ENCODE measurements at regions not wholly inside any gene's neighbourhood (a gene's known extent, or its start where the extent isn't known, plus 50 kb on each side); places are given as distances from the start of the nearest gene placed in this dataset.

- no peak for DNase-seq
These were observed 376.7 kb downstream of the CDH26 start for GRCh38 chr20:60334911-60335310.

- no peak for DNase-seq
These were observed 380.3 kb downstream of the CDH26 start for GRCh38 chr20:60338556-60338955.

DNA sequence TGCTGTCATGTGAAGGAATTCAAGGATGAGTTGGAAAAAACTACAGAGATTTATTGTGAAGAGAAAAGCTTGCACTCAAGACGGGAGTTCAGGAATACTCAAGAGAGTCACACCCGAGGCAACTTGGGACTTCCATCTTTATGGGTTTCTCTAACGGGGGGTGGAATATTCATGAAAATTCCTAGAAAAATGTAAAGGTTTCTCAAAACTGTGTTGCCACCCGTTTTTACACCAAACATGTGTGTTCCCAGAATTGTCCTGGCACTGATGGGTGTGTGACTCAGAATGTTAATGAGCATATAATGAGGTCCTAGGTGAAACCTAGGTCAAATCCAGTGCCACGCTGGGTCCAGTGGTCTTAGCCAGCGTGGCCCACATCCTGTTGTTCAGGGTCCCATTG lies 381.5 kb downstream of the CDH26 start:
- no peak for DNase-seq

DNA sequence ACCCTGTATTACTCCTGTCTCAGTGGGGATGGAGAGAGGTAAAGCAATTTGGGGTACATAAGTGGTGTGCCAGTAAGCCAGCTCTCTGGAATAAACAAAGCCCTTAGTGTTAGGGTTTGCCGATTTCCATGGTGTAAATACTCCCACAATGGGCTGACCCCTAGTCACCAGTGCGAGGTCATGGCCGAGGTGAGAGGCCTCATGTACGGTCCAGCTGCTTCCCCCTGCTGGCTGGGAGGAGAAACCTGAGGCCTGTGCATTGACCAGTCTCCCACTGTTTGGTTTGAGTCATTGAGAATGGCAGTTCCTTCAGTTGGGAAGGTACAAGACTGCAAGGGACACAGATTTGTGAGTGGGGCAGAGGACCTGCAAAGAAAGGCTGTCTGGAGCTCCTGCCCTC lies 382.0 kb downstream of the CDH26 start:
- DNase-seq, result no peak

- no peak for DNase-seq
These were observed 382.8 kb downstream of the CDH26 start for GRCh38 chr20:60341062-60341461.

- no peak for DNase-seq
These were observed 386.9 kb downstream of the CDH26 start for GRCh38 chr20:60345106-60345505.

GRCh38 chr20:60349418-60349817 lies 391.2 kb downstream of the CDH26 start:
- no peak for DNase-seq

DNA sequence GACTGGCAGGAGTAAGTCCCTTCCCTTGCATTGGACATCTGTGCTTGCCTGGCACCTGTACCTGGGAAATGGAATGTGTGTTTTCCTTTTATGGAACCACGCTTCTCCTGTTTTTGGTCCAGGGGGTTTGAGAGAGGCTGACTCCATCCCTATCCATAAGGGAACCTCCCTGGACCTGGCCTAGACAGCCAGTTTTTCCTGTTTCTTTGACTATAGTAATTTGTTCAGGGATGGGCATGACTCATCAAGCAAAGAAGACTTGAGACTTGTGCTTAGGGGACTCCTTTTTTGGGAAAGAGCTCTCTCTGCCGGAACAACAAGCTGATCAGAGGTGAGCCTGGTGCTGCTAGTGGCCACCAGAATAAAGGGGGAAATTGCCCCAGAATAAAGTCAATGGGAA lies 393.8 kb downstream of the CDH26 start:
- no peak for DNase-seq

- no peak for DNase-seq
These were observed 394.4 kb downstream of the CDH26 start for GRCh38 chr20:60352596-60352995.

- DNase-seq, result no peak
These were observed 395.9 kb downstream of the CDH26 start for GRCh38 chr20:60354024-60354580.

DNA sequence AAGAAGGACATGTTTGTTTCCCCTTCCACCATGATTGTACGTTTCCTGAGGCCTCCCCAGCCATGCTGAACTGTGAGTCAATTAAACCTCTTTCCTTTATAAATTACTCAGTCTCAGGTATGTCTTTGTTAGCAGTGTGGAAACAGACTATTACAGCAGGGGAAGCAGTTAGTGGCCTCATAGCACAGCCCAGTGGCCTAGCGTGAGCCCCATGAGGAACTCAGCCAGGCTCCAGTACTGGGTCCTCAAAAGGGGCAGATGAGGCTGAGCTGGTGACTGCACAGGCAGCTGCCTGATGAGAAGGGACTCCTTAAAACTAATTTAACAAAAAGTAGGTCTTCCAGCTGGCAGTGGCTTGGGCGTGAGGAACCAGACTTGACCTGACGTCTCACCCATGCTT lies 399.9 kb downstream of the CDH26 start:
- DNase-seq, result no peak

DNA sequence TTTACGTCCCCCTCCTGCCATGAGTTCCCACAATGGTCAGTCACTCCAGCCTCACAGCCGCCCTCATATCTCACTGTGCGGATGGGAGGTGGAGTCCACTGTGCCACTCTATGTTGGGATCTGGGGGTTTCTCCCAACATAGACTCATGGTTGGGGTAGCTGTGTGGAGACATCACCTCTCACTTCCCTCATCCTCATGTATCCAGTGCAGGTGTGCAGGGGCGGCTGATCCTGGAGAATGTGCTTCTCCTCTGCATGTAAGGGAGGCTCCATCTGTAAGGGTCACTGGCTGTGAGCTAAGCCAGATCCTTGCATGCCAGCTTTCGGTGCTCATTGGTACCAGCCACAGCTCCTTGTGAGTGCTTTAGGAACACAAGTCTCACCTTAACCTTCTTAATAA lies 400.8 kb downstream of the CDH26 start:
- DNase-seq, result no peak

- no peak for DNase-seq
These were observed 403.7 kb downstream of the CDH26 start for GRCh38 chr20:60361761-60362395.

- no peak for DNase-seq
These were observed 404.3 kb downstream of the CDH26 start for GRCh38 chr20:60362531-60362930.

- DNase-seq, result no peak
These were observed 405.5 kb downstream of the CDH26 start for GRCh38 chr20:60363698-60364097.

GRCh38 chr20:60365064-60365666 lies 406.9 kb downstream of the CDH26 start:
- no peak for DNase-seq

DNA sequence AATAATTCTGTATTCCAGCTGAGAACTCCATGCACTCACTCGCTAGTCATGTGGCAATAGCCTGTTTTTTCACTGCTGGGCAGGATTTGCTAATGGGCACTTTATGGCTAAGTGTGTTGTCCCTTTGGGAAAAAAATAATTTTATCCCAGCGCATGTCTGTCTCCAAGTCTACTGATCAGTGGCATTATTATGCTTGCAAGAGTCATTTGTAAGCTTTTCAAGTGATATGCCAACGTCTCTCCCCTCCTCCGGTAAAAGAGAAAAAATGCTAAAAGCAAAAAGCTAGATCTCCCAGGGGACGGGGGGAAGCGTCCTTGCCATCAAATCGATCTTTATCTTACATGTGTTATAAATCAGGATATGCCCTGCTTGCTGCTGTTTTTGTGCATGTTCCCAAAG lies 407.7 kb downstream of the CDH26 start:
- no peak for DNase-seq

DNA sequence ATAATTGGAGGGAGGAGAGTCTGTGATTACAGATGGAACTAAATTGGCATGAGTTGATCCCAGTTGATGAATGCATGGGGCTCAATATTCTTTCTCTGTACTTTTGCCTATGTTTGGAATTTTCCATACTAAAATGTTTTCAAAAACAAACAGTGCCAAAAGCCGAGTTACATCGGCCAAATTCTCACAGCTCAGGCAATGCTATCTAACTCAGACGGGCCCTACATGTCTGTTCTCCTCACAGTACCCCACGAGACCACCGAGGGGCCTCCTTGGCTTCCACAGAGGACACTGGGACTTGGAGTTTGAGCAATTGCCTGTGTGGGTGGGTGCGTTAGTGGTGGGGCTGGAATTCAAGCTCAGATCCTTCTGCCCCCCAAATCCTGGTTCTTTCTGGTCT lies 413.2 kb downstream of the CDH26 start:
- no peak for DNase-seq

- no peak for DNase-seq
These were observed 414.1 kb downstream of the CDH26 start for GRCh38 chr20:60372275-60372674.

GRCh38 chr20:60372822-60373221 lies 414.6 kb downstream of the CDH26 start:
- DNase-seq, result no peak

DNA sequence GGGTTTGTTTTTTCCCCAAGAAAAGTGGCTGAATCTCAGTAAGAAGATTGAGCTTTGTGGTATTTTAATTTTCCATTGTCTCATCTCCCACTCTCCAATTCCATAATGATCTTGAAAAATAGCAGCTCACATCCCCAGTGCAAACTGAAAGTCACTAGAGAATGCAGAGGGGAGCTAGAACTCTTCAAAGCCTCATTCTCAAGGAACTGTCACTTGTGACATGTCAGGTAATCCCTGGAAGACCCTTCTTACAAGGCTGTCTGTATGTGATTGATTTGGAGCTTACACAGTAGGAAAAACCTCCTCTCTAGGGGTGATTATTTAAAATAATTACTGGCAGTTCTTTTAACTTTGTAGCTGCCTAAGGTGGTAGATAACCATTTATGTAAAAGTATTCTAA lies 420.4 kb downstream of the CDH26 start:
- DNase-seq, result no peak

- DNase-seq, result no peak
These were observed 423.6 kb downstream of the CDH26 start for GRCh38 chr20:60381643-60382400.

DNA sequence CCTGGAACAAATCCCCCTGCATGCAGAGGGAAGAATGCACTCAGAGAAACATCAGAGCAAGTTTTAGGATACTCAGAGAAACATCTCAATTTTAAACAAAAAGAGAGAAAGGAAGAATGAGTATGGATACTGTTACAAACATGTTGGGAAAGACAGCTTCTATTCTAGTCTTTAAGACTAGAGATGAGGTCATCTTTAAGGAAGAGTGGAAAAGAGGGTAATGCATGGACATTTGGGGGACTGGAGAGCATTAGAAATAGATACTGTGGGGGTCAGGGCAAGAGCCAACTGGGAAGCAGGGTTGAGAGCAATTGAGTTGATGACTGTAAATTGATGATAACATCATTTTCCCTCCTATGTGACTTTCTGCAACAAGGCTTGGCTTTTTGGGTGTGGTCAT lies 431.2 kb downstream of the CDH26 start:
- no peak for DNase-seq

DNA sequence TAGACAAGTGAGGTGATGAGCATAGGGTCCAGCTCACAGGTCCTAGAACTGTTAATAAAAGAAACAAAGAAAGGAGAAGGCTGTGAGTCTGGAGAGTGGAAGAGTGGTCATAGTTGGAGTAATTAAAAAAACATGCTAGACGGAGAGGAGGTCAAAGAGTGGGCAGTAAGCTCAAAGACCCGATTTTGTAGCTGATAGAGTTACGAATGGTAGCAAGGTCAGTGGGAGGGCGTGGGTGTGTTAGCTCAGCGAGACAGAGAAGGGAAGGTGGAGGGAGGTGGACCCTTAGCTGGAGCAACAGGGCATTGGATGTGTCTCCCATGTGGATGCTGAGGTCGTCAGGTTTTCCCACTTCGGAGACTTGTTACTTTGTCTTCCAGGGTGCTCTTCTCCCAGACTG lies 431.7 kb downstream of the CDH26 start:
- DNase-seq, result no peak
